GM12878 (cell line): ENCODE measurements at regions not wholly inside any gene's neighbourhood (a gene's known extent, or its start where the extent isn't known, plus 50 kb on each side); places are given as distances from the start of the nearest gene placed in this dataset.

Experiments used
- ATAC-seq: fragments of 200-7000 bp; cut with Tn5 transposase; 3 replicates; pipeline ENCODE4 v1.9.1; 2020; ENCODE audit warnings: mild to moderate bottlenecking, moderate library complexity
- BruUV-seq: library from RNA; stranded (reverse); fragments of 400-500 nt; replicated peaks from 2 replicates; lab custom pipeline; 2021; lab: Mats Ljungman, UMichigan
- CTCF ChIA-PET: fragments of 300-600 bp; sonication (Branson Sonifier 250); formaldehyde crosslinking; extraction: SDS; loops from one replicate; lab custom pipeline; 2021; ENCODE audit warnings: inconsistent platforms; lab: Yijun Ruan, JAX
- POLR2A ChIA-PET: fragments of 350-600 bp; formaldehyde crosslinking; extraction: SDS; loops from one replicate; lab custom pipeline; 2021; ENCODE audit warnings: inconsistent platforms; lab: Charles Lee
- RAD21 ChIA-PET: fragments of 300-600 bp; sonication (Branson Sonifier 250); formaldehyde crosslinking; loops from one replicate; lab custom pipeline; 2023; ENCODE audit warnings: antibody characterized with exemption; ENCODE audit not compliant: unreplicated experiment; lab: Charles Lee
- SMC1A ChIA-PET: fragments of 300-600 bp; sonication (Branson Sonifier 250); formaldehyde crosslinking; loops from one replicate; lab custom pipeline; 2023; ENCODE audit not compliant: unreplicated experiment, uncharacterized antibody; lab: Charles Lee
- DNase-seq: peaks from one replicate; pipeline ENCODE4 v3.0.0-alpha.2; 2011; ENCODE audit warnings: low read depth, low spot score
- FAIRE-seq: peaks from 3 replicates; lab custom pipeline; 2011; peaks lifted over from hg19 to GRCh38; lab: Jason Lieb, UNC
- H2AFZ ChIP-seq: 2 replicates; pipeline ENCODE4 v1.6.0; 2011; ENCODE audit warnings: low read depth, low read length, control low read depth; ENCODE audit not compliant: control insufficient read depth
- H3K27ac ChIP-seq: 2 replicates; pipeline ENCODE4 v1.5.1; 2011; ENCODE audit warnings: control low read depth; ENCODE audit not compliant: control insufficient read depth, insufficient read depth
- H3K27me3 ChIP-seq, 2 experiments: replicated peaks in 1 of 2; 2 replicates each; pipeline versions ENCODE4 v1.6.0 to v1.6.1; 2011; ENCODE audit warnings: low read length in 1 of 2; ENCODE audit not compliant: control insufficient read depth in 2 of 2, insufficient read depth in 2 of 2
- H3K36me3 ChIP-seq, 2 experiments: 2 replicates each; pipeline ENCODE4 v1.5.1; 2011; ENCODE audit warnings: low read length in 1 of 2; ENCODE audit not compliant: control insufficient read depth in 2 of 2, insufficient read depth in 2 of 2
- H3K4me1 ChIP-seq: 2 replicates; pipeline ENCODE4 v1.6.1; 2011; ENCODE audit warnings: mild to moderate bottlenecking, low read length, moderate library complexity, mixed read lengths; ENCODE audit not compliant: control insufficient read depth, insufficient read depth
- H3K4me2 ChIP-seq: 2 replicates; pipeline ENCODE4 v1.6.0; 2011; ENCODE audit warnings: control low read depth; ENCODE audit not compliant: control insufficient read depth, insufficient read depth
- H3K4me3 ChIP-seq: fragments of 200-600 bp; sonication (generic); 2 replicates; pipeline ENCODE4 v1.5.1; 2016
- H3K79me2 ChIP-seq: 2 replicates; pipeline ENCODE4 v1.6.0; 2011; ENCODE audit warnings: low read length; ENCODE audit not compliant: control insufficient read depth, insufficient read depth
- H3K9ac ChIP-seq: 2 replicates; pipeline ENCODE4 v1.8.0; 2011; ENCODE audit warnings: low read length, control low read depth, mixed read lengths; ENCODE audit not compliant: control insufficient read depth, insufficient read depth
- H3K9me3 ChIP-seq: replicated peaks from 3 replicates; pipeline ENCODE4 v1.5.1; 2011; ENCODE audit warnings: mild to moderate bottlenecking, low read length; ENCODE audit not compliant: control insufficient read depth, insufficient read depth
- H4K20me1 ChIP-seq: 2 replicates; pipeline ENCODE4 v1.6.0; 2011; ENCODE audit not compliant: control insufficient read depth, insufficient read depth
- BMI1 ChIP-seq: fragments of 450-650 bp; IDR thresholded peaks from 2 replicates; pipeline ENCODE4 v1.6.1; 2016; ENCODE audit warnings: mild to moderate bottlenecking, moderate library complexity, borderline replicate concordance
- E2F4 ChIP-seq: IDR thresholded peaks from 2 replicates; pipeline ENCODE4 v1.6.1; 2012; ENCODE audit warnings: low read depth, low read length, improper control_type of control experiment
- GABPA ChIP-seq: IDR thresholded peaks from 2 replicates; pipeline ENCODE4 v1.6.1; 2014; ENCODE audit warnings: antibody characterized with exemption, low read depth, mild to moderate bottlenecking, inconsistent platforms
- HSF1 ChIP-seq: fragments of 150-350 bp; IDR thresholded peaks from 2 replicates; pipeline ENCODE4 v1.6.1; 2014; ENCODE audit warnings: mild to moderate bottlenecking, low read depth, low read length
- NR2F1 ChIP-seq: fragments of 450-650 bp; conservative IDR thresholded peaks from 2 replicates; pipeline ENCODE4 v1.6.1; 2017; ENCODE audit warnings: mild to moderate bottlenecking
- RAD21 ChIP-seq: IDR thresholded peaks from 2 replicates; pipeline ENCODE4 v1.6.1; 2011; ENCODE audit warnings: mild to moderate bottlenecking, low read depth, low read length, moderate library complexity; ENCODE audit not compliant: insufficient read depth
- RBBP5 ChIP-seq: fragments of 200-600 bp; sonication (generic); conservative IDR thresholded peaks from 2 replicates; pipeline ENCODE4 v1.6.1; 2016
- SIX5 ChIP-seq: IDR thresholded peaks from 2 replicates; pipeline ENCODE4 v1.6.1; 2011; ENCODE audit warnings: mild to moderate bottlenecking, low read depth, low read length, moderate library complexity; ENCODE audit not compliant: severe bottlenecking
- SMAD5 ChIP-seq: IDR thresholded peaks from 2 replicates; pipeline ENCODE4 v1.6.1; 2016; ENCODE audit warnings: antibody characterized with exemption, low read depth
- SRF ChIP-seq, 2 experiments: IDR thresholded peaks; 2 replicates each; pipeline ENCODE4 v1.6.1; 2011; ENCODE audit warnings: low read depth in 2 of 2, low read length in 2 of 2, mild to moderate bottlenecking in 1 of 2, moderate library complexity in 1 of 2
- ZNF384 ChIP-seq: IDR thresholded peaks from 2 replicates; pipeline ENCODE4 v1.6.1; 2012; ENCODE audit warnings: low read depth, mild to moderate bottlenecking, low read length, improper control_type of control experiment, borderline replicate concordance
- WGBS: methylation state at CpG from one replicate; pipeline ENCODE4 v1.1.6; 2016; ENCODE audit warnings: low lambda C conversion rate; ENCODE audit not compliant: insufficient replicate concordance, insufficient coverage; ENCODE audit errors: missing lambda C conversion rate; 5-methylcytosine and 5-hydroxymethylcytosine counted together
- in situ Hi-C: fragments of 300-500 bp; cut with MboI; formaldehyde crosslinking; loops from 9 replicates; pipeline ENCODE4 v1.14.3; 2018; ENCODE audit warnings: mixed read lengths
- intact Hi-C: fragments of 100-400 bp; cut with micrococcal nuclease; formaldehyde crosslinking; loops from one replicate; pipeline ENCODE4 v1.14.2; 2022; ENCODE audit not compliant: unreplicated experiment

GRCh38 chr21:34201481-34201858 lies 128.1 kb downstream of the MRPS6 start:
- DNase-seq (no peak), FAIRE-seq (no peak)
- in situ Hi-C loops: no loop called here
- Histone ChIP-seq H2AFZ (no peak overlapping the region; the same call in 1 of the 2 replicates), H3K36me3 (no peaks in the 10 kb centered on the region), H4K20me1 (no peaks in the 10 kb centered on the region), H3K9me3 (no peaks in the 10 kb centered on the region), H3K79me2 (no peaks in the 10 kb centered on the region), H3K4me2 (peak overlapping the region; percentile 87)
- SMC1A ChIA-PET: interaction anchor here (0.6 to 1.9 kb wide), 7 partner anchors 9 to 258 kb away, joined by 3 to 4 read pairs (median 3); no protein-coding TSS in a partner anchor
- POLR2A ChIA-PET: interaction anchor here (0.7 kb wide), 1 partner anchor 223 kb away, joined by 3 read pairs; no protein-coding TSS in a partner anchor
- CTCF ChIA-PET: interaction anchor here (0.9 to 2.6 kb wide), 2 partner anchors 101 to 278 kb away, joined by 3 to 18 read pairs; no protein-coding TSS in a partner anchor
- no TSS peak for BruUV-seq
- TF ChIP-seq GABPA: no peak
- TF ChIP-seq NR2F1: no peak
- TF ChIP-seq, all 136 proteins: peak for 0
- peak overlapping the region; percentile 59; the same call in 1 of the 2 replicates for H3K4me3 ChIP-seq
- no peak overlapping the region for H3K9ac ChIP-seq
- ATAC-seq: no peak
- WGBS: 54% methylated on average over 6 of the region's 6 CpGs
- intact Hi-C loops: no loop called here
- RAD21 ChIA-PET: interaction anchor here (0.6 to 1.3 kb wide), 7 partner anchors 9 to 1589 kb away, joined by 3 to 5 read pairs (median 3); partner anchors contain the start of gene CFAP298
- H3K27me3 ChIP-seq: no peaks in the 10 kb centered on the region
- H3K4me1 ChIP-seq: peaks cover 8% of the 10 kb centered on the region
- H3K27ac ChIP-seq: no peak overlapping the region

- H3K36me3 ChIP-seq: no peaks in the 10 kb centered on the region
- no peaks in the 10 kb centered on the region for H3K9me3 ChIP-seq
- H3K4me3 ChIP-seq: no peak overlapping the region
- in situ Hi-C loops (no loop called here), intact Hi-C loops (no loop called here)
- H3K4me1 ChIP-seq: peaks cover 8% of the 10 kb centered on the region
- H2AFZ ChIP-seq: no peak overlapping the region
- 64% methylated on average over 25 of the region's 25 CpGs for WGBS
- H3K27ac ChIP-seq: no peak overlapping the region
- ChIA-PET SMC1A (interaction anchor here (0.6 to 1.9 kb wide), 6 partner anchors 10 to 259 kb away, joined by 3 to 4 read pairs (median 4); no protein-coding TSS in a partner anchor), POLR2A (interaction anchor here (0.7 kb wide), 1 partner anchor 427 kb away, joined by 4 read pairs; no protein-coding TSS in a partner anchor), CTCF (interaction anchor here (2.6 kb wide), 1 partner anchor 279 kb away, joined by 18 read pairs; no protein-coding TSS in a partner anchor), RAD21 (interaction anchor here (0.6 to 1.3 kb wide), 2 partner anchors 255 to 279 kb away, joined by 3 to 5 read pairs; no protein-coding TSS in a partner anchor)
- H3K4me2 ChIP-seq: peak overlapping the region; percentile 87; the same call in 1 of the 2 replicates
- no TSS peak for BruUV-seq
- no peaks in the 10 kb centered on the region for H3K79me2 ChIP-seq
- H4K20me1 ChIP-seq: no peaks in the 10 kb centered on the region
- ATAC-seq (peak; percentile 21), DNase-seq (no peak), FAIRE-seq (no peak)
- TF ChIP-seq E2F4 (no peak), BMI1 (no peak), SRF (IDR thresholded peaks at IDR 0.05; ENCODE audit: low read depth in 2 of 2, low read length in 2 of 2) (no peak), RBBP5 (no peak), RAD21 (no peak), ZNF384 (no peak), SIX5 (no peak), SMAD5 (no peak), HSF1 (no peak)
- no peak overlapping the region for H3K9ac ChIP-seq
- no peaks in the 10 kb centered on the region; a peak in 1 of 4 replicates for H3K27me3 ChIP-seq
Measured at GRCh38 chr21:34202553-34203372, 129.4 kb downstream of the MRPS6 start.
